DMS79 treated with DMSO at 0.1 percent for 48 hours (cell line): ENCODE measurements at regions not wholly inside any gene's neighbourhood (a gene's known extent, or its start where the extent isn't known, plus 50 kb on each side); places are given as distances from the start of the nearest gene placed in this dataset.

Experiments
- DNase-seq: peaks from one replicate; lab custom pipeline; 2025; lab: John Stamatoyannopoulos, UW

GRCh38 chr1:22285549-22286396, 142.9 kb upstream of the WNT4 start:
- DNase-seq: no peak

GRCh38 chr1:22286491-22286890, 143.6 kb upstream of the WNT4 start:
- no peak for DNase-seq

- DNase-seq: no peak
These were observed 144.4 kb upstream of the WNT4 start for GRCh38 chr1:22287273-22287672.

GRCh38 chr1:22287946-22288520, 145.1 kb upstream of the WNT4 start:
- DNase-seq: no peak

GRCh38 chr1:22288593-22289241, 145.8 kb upstream of the WNT4 start:
- no peak for DNase-seq

- no peak for DNase-seq
These were observed 146.6 kb upstream of the WNT4 start for GRCh38 chr1:22289307-22289995.

GRCh38 chr1:22290157-22290556, 147.3 kb upstream of the WNT4 start:
- no peak for DNase-seq

GRCh38 chr1:22290611-22291010, 147.7 kb upstream of the WNT4 start:
- DNase-seq: no peak

GRCh38 chr1:22291057-22291456, 148.2 kb upstream of the WNT4 start:
- DNase-seq: no peak

- no peak for DNase-seq
These were observed 148.6 kb upstream of the WNT4 start for GRCh38 chr1:22291494-22291893.

- no peak for DNase-seq
These were observed 149.3 kb upstream of the WNT4 start for GRCh38 chr1:22292011-22292788.

- DNase-seq: no peak
These were observed 152.5 kb upstream of the WNT4 start for GRCh38 chr1:22295396-22295795.

GRCh38 chr1:22295856-22296255, 153.0 kb upstream of the WNT4 start:
- DNase-seq: no peak

GRCh38 chr1:22296701-22297591, 154.0 kb upstream of the WNT4 start:
- DNase-seq: no peak

- DNase-seq: no peak
These were observed 153.7 kb upstream of the ZBTB40 start for GRCh38 chr1:22297999-22298398.

GRCh38 chr1:22303816-22304215, 147.8 kb upstream of the ZBTB40 start:
- DNase-seq: no peak

GRCh38 chr1:22309572-22309971, 142.1 kb upstream of the ZBTB40 start:
- DNase-seq: no peak

- no peak for DNase-seq
These were observed 140.2 kb upstream of the ZBTB40 start for GRCh38 chr1:22311461-22311860.

- DNase-seq: no peak
These were observed 138.3 kb upstream of the ZBTB40 start for GRCh38 chr1:22313321-22313720.

GRCh38 chr1:22314706-22315105, 136.9 kb upstream of the ZBTB40 start:
- DNase-seq: no peak
